ENCODE measurements at regions not wholly inside any gene's neighbourhood (a gene's known extent, or its start where the extent isn't known, plus 50 kb on each side); places are given as distances from the start of the nearest gene placed in this dataset.

DNA sequence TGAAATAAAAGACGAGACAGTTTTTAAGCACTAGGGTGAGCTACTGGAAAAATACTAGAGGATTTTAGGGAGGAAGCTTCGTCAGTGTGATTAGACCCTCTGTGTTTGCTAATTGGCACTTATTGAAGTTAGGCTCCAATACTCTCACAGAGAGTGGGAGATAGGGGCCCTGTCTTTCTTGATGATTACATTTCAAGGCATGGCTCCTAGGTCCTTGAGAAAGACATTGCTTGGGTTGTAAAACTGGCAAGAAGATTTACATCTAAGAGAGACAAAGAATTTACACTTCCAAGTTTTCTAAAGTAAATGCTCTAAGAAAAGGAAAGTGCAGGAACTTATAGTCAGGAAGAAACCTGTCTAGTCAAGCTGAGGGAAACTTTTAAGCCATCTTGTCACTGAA is 183.2 kb downstream of the C12orf50 start:
- TF ChIP-seq EZH2phosphoT487 (IDR thresholded peaks at IDR 0.05; ENCODE audit: borderline replicate concordance, low read length) = no peak
- TF ChIP-seq, protein P1, sequence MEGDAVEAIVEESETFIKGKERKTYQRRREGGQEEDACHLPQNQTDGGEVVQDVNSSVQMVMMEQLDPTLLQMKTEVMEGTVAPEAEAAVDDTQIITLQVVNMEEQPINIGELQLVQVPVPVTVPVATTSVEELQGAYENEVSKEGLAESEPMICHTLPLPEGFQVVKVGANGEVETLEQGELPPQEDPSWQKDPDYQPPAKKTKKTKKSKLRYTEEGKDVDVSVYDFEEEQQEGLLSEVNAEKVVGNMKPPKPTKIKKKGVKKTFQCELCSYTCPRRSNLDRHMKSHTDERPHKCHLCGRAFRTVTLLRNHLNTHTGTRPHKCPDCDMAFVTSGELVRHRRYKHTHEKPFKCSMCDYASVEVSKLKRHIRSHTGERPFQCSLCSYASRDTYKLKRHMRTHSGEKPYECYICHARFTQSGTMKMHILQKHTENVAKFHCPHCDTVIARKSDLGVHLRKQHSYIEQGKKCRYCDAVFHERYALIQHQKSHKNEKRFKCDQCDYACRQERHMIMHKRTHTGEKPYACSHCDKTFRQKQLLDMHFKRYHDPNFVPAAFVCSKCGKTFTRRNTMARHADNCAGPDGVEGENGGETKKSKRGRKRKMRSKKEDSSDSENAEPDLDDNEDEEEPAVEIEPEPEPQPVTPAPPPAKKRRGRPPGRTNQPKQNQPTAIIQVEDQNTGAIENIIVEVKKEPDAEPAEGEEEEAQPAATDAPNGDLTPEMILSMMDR (IDR thresholded peaks at IDR 0.05; ENCODE audit: low read depth, low read length, poor library complexity, severe bottlenecking) = no peak
- no peaks in the 10 kb centered on the region for H3K9me2 ChIP-seq (replicated peaks; ENCODE audit: control insufficient read depth, low read length)

DNA sequence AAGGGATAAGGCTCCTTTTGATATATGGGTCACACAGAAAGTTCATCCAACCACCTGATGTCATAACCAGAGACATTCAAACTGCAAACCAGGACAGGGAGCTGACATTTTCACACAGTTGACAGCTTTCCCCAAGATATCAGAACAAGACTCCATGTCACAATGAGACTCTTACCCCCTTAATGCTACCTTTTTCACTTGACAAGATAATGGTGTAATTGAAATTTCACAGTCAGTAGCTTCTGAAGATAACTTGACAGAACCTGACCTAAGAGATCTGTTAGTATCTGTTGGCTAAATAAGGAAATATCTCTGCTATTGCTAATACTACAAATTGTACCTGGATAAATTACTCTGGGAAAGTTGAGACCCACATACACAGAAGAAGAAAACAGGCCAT is 187.3 kb downstream of the C12orf50 start:
- no peak overlapping the region for H3K4me3 ChIP-seq (ENCODE audit: low read length)

More for the DNA sequence above, 183.2 kb downstream of the C12orf50 start:
- no peaks in the 10 kb centered on the region for H3K36me3 ChIP-seq (ENCODE audit: control insufficient read depth, low read length)
- H4K20me1 ChIP-seq (ENCODE audit: control insufficient read depth, insufficient read depth, low read depth, low read length) = no peaks in the 10 kb centered on the region
- no peak overlapping the region for H3K27ac ChIP-seq (ENCODE audit: low read depth, low read length)
- H3K4me1 ChIP-seq (ENCODE audit: control insufficient read depth, low read length) = peaks cover 11% of the 10 kb centered on the region
- H3K9me3 ChIP-seq (ENCODE audit: control insufficient read depth, insufficient read depth, low read length) = no peaks in the 10 kb centered on the region
- H3K4me2 ChIP-seq (ENCODE audit: low read length) = no peak overlapping the region
- no peaks in the 10 kb centered on the region for H3K79me2 ChIP-seq (ENCODE audit: control insufficient read depth, low read length)
- H3K27me3 ChIP-seq (ENCODE audit: control insufficient read depth, low read length) = 0 out of 2 replicates have a peak, but pooled peaks cover 2% of the 10 kb centered on the region
- no peak overlapping the region for H3K4me3 ChIP-seq (ENCODE audit: low read length)
- no peaks in the 10 kb centered on the region for H3F3A ChIP-seq (ENCODE audit: control insufficient read depth, insufficient read depth)

DNA sequence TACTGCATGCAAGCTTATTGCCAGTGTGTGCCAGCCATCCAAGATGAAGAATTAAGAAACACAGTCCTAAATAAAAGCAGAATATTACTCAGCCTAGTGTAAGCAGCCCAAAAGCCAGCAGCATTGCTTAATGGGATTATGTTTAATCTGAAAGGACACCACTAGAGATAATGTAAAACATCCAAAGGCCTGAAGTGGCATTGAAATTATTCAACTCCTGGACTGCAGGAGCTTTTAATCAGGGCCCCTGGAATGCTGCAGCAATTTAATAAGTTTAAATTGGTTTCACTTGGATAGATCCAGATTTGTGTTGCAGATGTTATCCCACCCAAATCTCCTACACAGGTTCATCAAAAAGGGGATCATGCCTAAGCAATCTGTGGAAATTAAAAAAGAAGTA is 193.0 kb downstream of the C12orf50 start:
- Histone ChIP-seq H3K4me2 (ENCODE audit: low read length) (no peak overlapping the region), H3K9me2 (replicated peaks; ENCODE audit: control insufficient read depth, low read length) (no peaks in the 10 kb centered on the region), H3K27ac (ENCODE audit: low read depth, low read length) (no peak overlapping the region), H3F3A (ENCODE audit: control insufficient read depth, insufficient read depth) (no peaks in the 10 kb centered on the region), H3K9me3 (ENCODE audit: control insufficient read depth, insufficient read depth, low read length) (no peaks in the 10 kb centered on the region), H3K4me3 (ENCODE audit: low read length) (no peak overlapping the region), H3K36me3 (ENCODE audit: control insufficient read depth, low read length) (no peaks in the 10 kb centered on the region), H3K27me3 (ENCODE audit: control insufficient read depth, low read length) (no peaks in the 10 kb centered on the region), H3K4me1 (ENCODE audit: control insufficient read depth, low read length) (no peaks in the 10 kb centered on the region), H3K79me2 (ENCODE audit: control insufficient read depth, low read length) (no peaks in the 10 kb centered on the region), H4K20me1 (ENCODE audit: control insufficient read depth, insufficient read depth, low read depth, low read length) (no peaks in the 10 kb centered on the region)
- TF ChIP-seq, protein P1 (IDR thresholded peaks at IDR 0.05; ENCODE audit: low read depth, low read length, poor library complexity, severe bottlenecking) = no peak
- no peak for TF ChIP-seq EZH2phosphoT487 (IDR thresholded peaks at IDR 0.05; ENCODE audit: borderline replicate concordance, low read length)

More for the DNA sequence above, 187.3 kb downstream of the C12orf50 start:
- Histone ChIP-seq H3K4me1 (ENCODE audit: control insufficient read depth, low read length) (no peaks in the 10 kb centered on the region), H3K79me2 (ENCODE audit: control insufficient read depth, low read length) (no peaks in the 10 kb centered on the region), H3K27me3 (ENCODE audit: control insufficient read depth, low read length) (0 out of 2 replicates have a peak, but pooled peaks cover 2% of the 10 kb centered on the region), H4K20me1 (ENCODE audit: control insufficient read depth, insufficient read depth, low read depth, low read length) (no peaks in the 10 kb centered on the region), H3K4me2 (ENCODE audit: low read length) (no peak overlapping the region), H3K9me3 (ENCODE audit: control insufficient read depth, insufficient read depth, low read length) (no peaks in the 10 kb centered on the region), H3K27ac (ENCODE audit: low read depth, low read length) (no peak overlapping the region), H3F3A (ENCODE audit: control insufficient read depth, insufficient read depth) (no peaks in the 10 kb centered on the region), H3K9me2 (replicated peaks; ENCODE audit: control insufficient read depth, low read length) (no peaks in the 10 kb centered on the region), H3K36me3 (ENCODE audit: control insufficient read depth, low read length) (no peaks in the 10 kb centered on the region)
- TF ChIP-seq, protein P1 (IDR thresholded peaks at IDR 0.05; ENCODE audit: low read depth, low read length, poor library complexity, severe bottlenecking) = no peak
- TF ChIP-seq EZH2phosphoT487 (IDR thresholded peaks at IDR 0.05; ENCODE audit: borderline replicate concordance, low read length) = no peak

Data from DOHH2 (cell line).